PFSK-1 (cell line): ENCODE measurements at regions not wholly inside any gene's neighbourhood (a gene's known extent, or its start where the extent isn't known, plus 50 kb on each side); places are given as distances from the start of the nearest gene placed in this dataset.

Source experiments
- FOXP2 ChIP-seq: optimal IDR thresholded peaks from 2 replicates; pipeline ENCODE3; 2011; ENCODE audit warnings: borderline replicate concordance, control low read depth, inconsistent platforms; ENCODE audit not compliant: insufficient read depth; ENCODE audit errors: extremely low read length, extremely low read depth
- POLR2AphosphoS5 ChIP-seq: IDR thresholded peaks from 2 replicates; pipeline ENCODE4 v1.6.1; 2012; ENCODE audit warnings: low read depth, mild to moderate bottlenecking, control low read depth, low read length, moderate library complexity
- SIN3A ChIP-seq: IDR thresholded peaks from 2 replicates; pipeline ENCODE4 v1.6.1; 2012; ENCODE audit warnings: mild to moderate bottlenecking, low read length, moderate library complexity, borderline replicate concordance; ENCODE audit not compliant: insufficient read depth
- TAF1 ChIP-seq: IDR thresholded peaks from 2 replicates; pipeline ENCODE4 v1.6.1; 2012; ENCODE audit warnings: low read length, control low read depth, borderline replicate concordance; ENCODE audit not compliant: insufficient read depth
- TF ChIP-seq, protein P1 (sequence below), 2 experiments: IDR thresholded peaks; 2 replicates each; pipeline versions ENCODE4 v1.6.1 to v1.8.0; 2011 to 2012; ENCODE audit warnings: low read depth in 2 of 2, low read length in 2 of 2, control low read depth in 1 of 2, inconsistent platforms in 1 of 2, mild to moderate bottlenecking in 1 of 2, moderate library complexity in 1 of 2; ENCODE audit not compliant: insufficient read depth in 1 of 2

DNA sequence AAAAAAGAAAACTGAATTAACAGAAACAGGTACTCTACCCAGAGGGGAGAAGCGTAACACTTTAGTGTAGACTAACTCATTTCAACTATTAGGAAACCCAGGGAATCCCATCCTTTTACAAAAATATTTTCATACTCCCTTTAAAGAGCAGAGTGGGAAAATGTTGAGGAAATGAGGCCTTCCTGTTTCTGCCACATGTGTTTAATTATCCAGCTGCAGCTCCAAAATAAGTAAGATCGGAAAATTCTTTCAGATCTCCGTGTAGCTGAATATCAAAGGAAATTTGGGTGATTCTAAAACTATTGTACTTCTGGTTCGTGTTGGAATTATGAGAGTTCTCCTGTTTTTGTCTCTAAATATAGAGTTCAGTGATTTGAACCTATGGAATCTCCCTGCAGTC, 58.0 kb upstream of the CAV2 start:
- TF ChIP-seq, protein P1, sequence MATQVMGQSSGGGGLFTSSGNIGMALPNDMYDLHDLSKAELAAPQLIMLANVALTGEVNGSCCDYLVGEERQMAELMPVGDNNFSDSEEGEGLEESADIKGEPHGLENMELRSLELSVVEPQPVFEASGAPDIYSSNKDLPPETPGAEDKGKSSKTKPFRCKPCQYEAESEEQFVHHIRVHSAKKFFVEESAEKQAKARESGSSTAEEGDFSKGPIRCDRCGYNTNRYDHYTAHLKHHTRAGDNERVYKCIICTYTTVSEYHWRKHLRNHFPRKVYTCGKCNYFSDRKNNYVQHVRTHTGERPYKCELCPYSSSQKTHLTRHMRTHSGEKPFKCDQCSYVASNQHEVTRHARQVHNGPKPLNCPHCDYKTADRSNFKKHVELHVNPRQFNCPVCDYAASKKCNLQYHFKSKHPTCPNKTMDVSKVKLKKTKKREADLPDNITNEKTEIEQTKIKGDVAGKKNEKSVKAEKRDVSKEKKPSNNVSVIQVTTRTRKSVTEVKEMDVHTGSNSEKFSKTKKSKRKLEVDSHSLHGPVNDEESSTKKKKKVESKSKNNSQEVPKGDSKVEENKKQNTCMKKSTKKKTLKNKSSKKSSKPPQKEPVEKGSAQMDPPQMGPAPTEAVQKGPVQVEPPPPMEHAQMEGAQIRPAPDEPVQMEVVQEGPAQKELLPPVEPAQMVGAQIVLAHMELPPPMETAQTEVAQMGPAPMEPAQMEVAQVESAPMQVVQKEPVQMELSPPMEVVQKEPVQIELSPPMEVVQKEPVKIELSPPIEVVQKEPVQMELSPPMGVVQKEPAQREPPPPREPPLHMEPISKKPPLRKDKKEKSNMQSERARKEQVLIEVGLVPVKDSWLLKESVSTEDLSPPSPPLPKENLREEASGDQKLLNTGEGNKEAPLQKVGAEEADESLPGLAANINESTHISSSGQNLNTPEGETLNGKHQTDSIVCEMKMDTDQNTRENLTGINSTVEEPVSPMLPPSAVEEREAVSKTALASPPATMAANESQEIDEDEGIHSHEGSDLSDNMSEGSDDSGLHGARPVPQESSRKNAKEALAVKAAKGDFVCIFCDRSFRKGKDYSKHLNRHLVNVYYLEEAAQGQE (IDR thresholded peaks at IDR 0.05; ENCODE audit: insufficient read depth in 1 of 2, low read depth in 2 of 2, low read length in 2 of 2) = no peak
- TF ChIP-seq SIN3A (no peak), FOXP2 (no peak), POLR2AphosphoS5 (no peak)

DNA sequence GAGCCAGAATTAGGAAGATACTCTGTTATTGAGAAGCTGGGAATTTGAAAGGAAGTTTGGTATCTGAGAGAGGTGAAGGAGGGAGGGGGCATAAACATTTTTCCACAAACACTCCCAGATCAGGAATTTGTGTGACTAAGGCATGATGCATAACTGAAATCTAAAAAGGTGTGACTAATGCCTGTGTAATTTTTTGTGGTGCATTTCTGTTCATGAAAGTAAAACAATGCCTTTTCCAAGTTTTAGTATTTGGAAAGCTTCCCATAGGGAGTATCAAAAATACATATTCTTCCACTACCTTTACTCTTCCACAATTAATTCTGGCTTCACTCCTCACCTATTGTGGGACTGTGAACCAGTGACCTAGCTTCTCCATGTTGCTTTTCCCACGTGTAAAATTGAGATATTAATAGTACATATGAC, 56.4 kb upstream of the CAV2 start:
- TF ChIP-seq TAF1 (no peak), FOXP2 (no peak), SIN3A (no peak), POLR2AphosphoS5 (no peak)
- TF ChIP-seq, protein P1 (IDR thresholded peaks at IDR 0.05; ENCODE audit: insufficient read depth in 1 of 2, low read depth in 2 of 2, low read length in 2 of 2) = no peak

DNA sequence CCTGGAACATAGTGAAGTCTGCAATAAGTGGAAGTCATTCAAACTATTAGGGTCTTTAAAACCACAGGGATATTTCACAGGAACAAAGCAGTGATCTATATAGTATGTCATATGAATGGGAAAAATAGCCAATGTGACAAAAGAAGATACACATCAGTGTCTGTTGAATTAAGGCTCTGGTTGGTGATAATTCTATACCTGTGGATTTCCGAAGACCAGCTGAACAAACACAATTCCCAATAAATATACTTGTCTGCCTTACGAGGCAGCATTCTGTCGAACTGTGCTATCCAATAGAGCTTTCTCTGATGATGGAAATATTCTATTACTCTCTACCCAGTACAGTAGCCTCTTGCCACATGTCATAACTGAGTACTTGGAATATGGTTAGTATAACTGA, 55.9 kb upstream of the CAV2 start:
- TF ChIP-seq SIN3A (no peak), TAF1 (no peak), POLR2AphosphoS5 (no peak), FOXP2 (no peak)
- TF ChIP-seq, protein P1 (IDR thresholded peaks at IDR 0.05; ENCODE audit: insufficient read depth in 1 of 2, low read depth in 2 of 2, low read length in 2 of 2) = no peak

DNA sequence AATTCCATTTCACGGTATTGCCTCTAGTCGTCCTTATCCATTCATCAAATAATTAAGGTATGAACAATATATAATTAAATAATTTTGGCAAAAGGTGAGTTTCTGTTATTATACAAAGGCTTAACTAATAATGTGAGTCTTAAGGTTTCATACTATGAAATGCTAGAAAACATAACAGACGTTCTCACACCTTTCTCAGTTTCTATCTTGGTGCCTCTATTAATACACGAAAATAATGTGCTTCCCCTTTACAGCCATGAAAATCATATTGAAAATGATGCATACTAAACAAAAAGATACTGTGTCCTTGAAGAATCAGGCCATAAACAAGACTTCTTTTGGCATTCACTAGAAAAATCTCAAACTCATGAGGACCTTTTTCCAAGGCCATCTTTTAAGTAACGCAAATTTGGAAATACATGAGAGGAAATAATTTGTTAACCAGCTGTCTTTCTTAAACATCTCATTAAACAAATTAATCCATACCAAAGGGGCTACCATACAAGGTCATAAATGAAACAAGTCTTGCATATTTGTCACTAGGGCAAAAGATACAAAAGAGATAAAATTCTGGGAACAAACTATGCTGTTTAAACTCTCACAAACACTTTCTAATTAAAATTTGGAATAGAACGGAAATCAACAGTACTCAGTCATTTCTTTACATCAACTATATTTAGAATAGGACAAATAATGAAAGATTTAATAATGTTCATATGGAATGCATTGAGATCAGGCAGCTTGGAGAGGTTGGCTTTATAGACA, 53.9 kb upstream of the CAV2 start:
- TF ChIP-seq TAF1 = no peak
- no peak for TF ChIP-seq SIN3A
- no peak for TF ChIP-seq FOXP2
- TF ChIP-seq POLR2AphosphoS5 = no peak
- TF ChIP-seq, protein P1 (IDR thresholded peaks at IDR 0.05; ENCODE audit: insufficient read depth in 1 of 2, low read depth in 2 of 2, low read length in 2 of 2) = no peak

DNA sequence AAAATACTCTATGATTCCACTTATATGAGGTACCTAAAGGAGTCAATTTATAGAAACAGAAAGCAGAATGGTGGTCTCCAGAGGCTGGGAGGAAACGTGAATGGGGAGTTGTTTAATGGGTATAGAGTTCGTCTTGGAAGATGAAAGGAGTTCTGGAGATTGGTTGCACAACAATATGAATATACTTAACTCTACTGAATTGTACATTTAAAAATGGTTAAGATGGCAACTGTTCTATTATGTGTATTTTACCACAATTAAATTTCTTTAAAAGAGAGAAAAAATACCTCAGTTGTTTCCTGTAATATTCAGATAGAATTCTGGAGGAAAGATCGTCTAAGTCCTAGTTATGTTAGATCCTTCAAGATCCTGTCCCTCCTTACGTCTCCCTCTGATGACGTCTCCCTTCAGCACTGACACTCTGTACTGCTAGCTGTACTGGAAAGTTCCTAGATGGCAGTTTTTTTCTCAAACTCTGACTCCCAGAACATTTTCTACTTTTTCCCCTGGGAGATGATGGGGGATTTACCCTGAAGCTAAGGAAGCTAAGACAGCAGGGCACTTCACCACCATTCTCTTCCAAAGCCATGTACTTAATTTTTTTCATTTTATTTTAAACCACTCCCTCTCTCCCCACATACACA, 53.2 kb upstream of the CAV2 start:
- TF ChIP-seq POLR2AphosphoS5 = no peak
- TF ChIP-seq FOXP2 = no peak
- no peak for TF ChIP-seq TAF1
- TF ChIP-seq, protein P1 (IDR thresholded peaks at IDR 0.05; ENCODE audit: insufficient read depth in 1 of 2, low read depth in 2 of 2, low read length in 2 of 2) = no peak
- TF ChIP-seq SIN3A = no peak
